HEK293T (cell line): ENCODE measurements at regions not wholly inside any gene's neighbourhood (a gene's known extent, or its start where the extent isn't known, plus 50 kb on each side); places are given as distances from the start of the nearest gene placed in this dataset.

Experiments
- CTBP1 ChIP-seq: fragments of 450-650 bp; IDR thresholded peaks from 2 replicates; pipeline ENCODE4 v1.6.1; 2016; ENCODE audit warnings: borderline replicate concordance
- FOXA1 ChIP-seq: fragments of 450-650 bp; IDR thresholded peaks from 2 replicates; pipeline ENCODE4 v1.6.1; 2016; ENCODE audit warnings: mild to moderate bottlenecking
- FOXK2 ChIP-seq: fragments of 450-650 bp; IDR thresholded peaks from 2 replicates; pipeline ENCODE4 v1.6.1; 2016; ENCODE audit warnings: mild to moderate bottlenecking
- FOXM1 ChIP-seq: fragments of 450-650 bp; IDR thresholded peaks from 2 replicates; pipeline ENCODE4 v1.6.1; 2017; ENCODE audit warnings: mild to moderate bottlenecking, borderline replicate concordance
- HDGF ChIP-seq: fragments of 450-650 bp; IDR thresholded peaks from 2 replicates; pipeline ENCODE4 v1.6.1; 2017; ENCODE audit warnings: antibody characterized with exemption, borderline replicate concordance
- SP1 ChIP-seq: fragments of 450-650 bp; IDR thresholded peaks from 2 replicates; pipeline ENCODE4 v1.6.1; 2017
- SUZ12 ChIP-seq: fragments of 450-650 bp; IDR thresholded peaks from 2 replicates; pipeline ENCODE4 v1.6.1; 2016; ENCODE audit warnings: mild to moderate bottlenecking
- ZNF384 ChIP-seq: fragments of 450-650 bp; IDR thresholded peaks from 2 replicates; pipeline ENCODE4 v1.6.1; 2016

DNA sequence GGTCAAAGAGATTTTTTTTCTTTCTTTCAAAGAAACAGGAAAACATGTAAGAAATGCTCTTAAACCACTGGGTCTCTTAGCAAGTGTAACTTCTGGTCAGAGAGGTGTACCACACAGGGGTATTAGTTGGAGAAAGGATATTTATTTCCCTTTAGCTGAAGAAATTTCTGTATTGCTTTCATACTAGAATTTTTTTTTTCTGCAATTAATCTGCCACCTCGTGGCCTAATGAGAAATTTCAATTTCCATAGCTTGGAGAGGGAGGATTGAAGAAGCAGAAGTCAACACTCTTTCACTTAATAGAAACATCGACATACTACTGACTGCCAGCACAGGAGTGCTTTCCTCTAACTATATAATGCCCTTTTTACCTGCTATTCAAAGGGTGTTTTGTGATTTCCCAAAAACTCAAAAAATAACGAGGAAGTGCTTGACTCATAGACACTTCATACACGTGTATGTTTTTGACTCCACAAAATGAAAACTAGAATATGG lies 177.6 kb upstream of the NAMPT start:
- no peak for TF ChIP-seq FOXA1
- no peak for TF ChIP-seq FOXK2
- no peak for TF ChIP-seq SUZ12
- TF ChIP-seq SP1: no peak
- no peak for TF ChIP-seq FOXM1
- TF ChIP-seq CTBP1: no peak
- TF ChIP-seq HDGF: no peak
- 0 out of 2 replicates have a peak, but pooled peaks have one; percentile 25 for TF ChIP-seq ZNF384
